NCI-H1417 (cell line): ENCODE measurements at regions not wholly inside any gene's neighbourhood (a gene's known extent, or its start where the extent isn't known, plus 50 kb on each side); places are given as distances from the start of the nearest gene placed in this dataset.

Experiments used
- DNase-seq, 3 experiments: peaks; one replicate each; lab custom pipeline; 2025; lab: John Stamatoyannopoulos, UW

- peak in 2 of 3 experiments; percentile 56 to 98 for DNase-seq
Observed at GRCh38 chr14:53462931-53463778, 310.0 kb upstream of the DDHD1 start.

- peak in 1 of 3 experiments; percentile 92 for DNase-seq
Observed at GRCh38 chr14:53461858-53462257, 308.7 kb upstream of the DDHD1 start.

- no peak for DNase-seq
Observed at GRCh38 chr14:53460544-53460943, 307.4 kb upstream of the DDHD1 start.

GRCh38 chr14:53458368-53458814 lies 305.3 kb upstream of the DDHD1 start:
- no peak for DNase-seq

- no peak for DNase-seq
Observed at GRCh38 chr14:53456931-53457330, 303.8 kb upstream of the DDHD1 start.

GRCh38 chr14:53452005-53452673 lies 299.0 kb upstream of the DDHD1 start:
- no peak for DNase-seq

GRCh38 chr14:53450871-53451270 lies 297.7 kb upstream of the DDHD1 start:
- DNase-seq: peak in 1 of 3 experiments; percentile 72

GRCh38 chr14:53448682-53449081 lies 295.6 kb upstream of the DDHD1 start:
- no peak for DNase-seq

- DNase-seq: no peak
Observed at GRCh38 chr14:53444677-53445312, 291.7 kb upstream of the DDHD1 start.

- no peak for DNase-seq
Observed at GRCh38 chr14:53441789-53442188, 288.7 kb upstream of the DDHD1 start.

- DNase-seq: peak in 2 of 3 experiments; percentile 34 to 71
Observed at GRCh38 chr14:53437858-53438257, 284.7 kb upstream of the DDHD1 start.

GRCh38 chr14:53432378-53432802 lies 279.3 kb upstream of the DDHD1 start:
- peak; percentile 45 to 83 (median 56) for DNase-seq

GRCh38 chr14:53430870-53431269 lies 277.7 kb upstream of the DDHD1 start:
- DNase-seq: no peak

GRCh38 chr14:53412819-53413675 lies 259.9 kb upstream of the DDHD1 start:
- DNase-seq: peak in 2 of 3 experiments; percentile 28 to 65

- no peak for DNase-seq
Observed at GRCh38 chr14:53411125-53411524, 258.0 kb upstream of the DDHD1 start.

- no peak for DNase-seq
Observed at GRCh38 chr14:53409969-53410368, 256.8 kb upstream of the DDHD1 start.

GRCh38 chr14:53409289-53409688 lies 256.2 kb upstream of the DDHD1 start:
- no peak for DNase-seq

- DNase-seq: peak in 1 of 3 experiments; percentile 96
Observed at GRCh38 chr14:53408175-53408879, 255.2 kb upstream of the DDHD1 start.

- DNase-seq: no peak
Observed at GRCh38 chr14:53406519-53406918, 253.4 kb upstream of the DDHD1 start.

GRCh38 chr14:53401646-53402045 lies 248.5 kb upstream of the DDHD1 start:
- no peak for DNase-seq

GRCh38 chr14:53399057-53399456 lies 245.9 kb upstream of the DDHD1 start:
- no peak for DNase-seq
